Amygdala (tissue), 56 donors: ENCODE measurements at regions not wholly inside any gene's neighbourhood (a gene's known extent, or its start where the extent isn't known, plus 50 kb on each side); places are given as distances from the start of the nearest gene placed in this dataset.

ENCODE experiments used
- DNase-seq, 56 donors: peaks; one replicate each; lab custom pipeline; 2025; lab: John Stamatoyannopoulos, UW

DNA sequence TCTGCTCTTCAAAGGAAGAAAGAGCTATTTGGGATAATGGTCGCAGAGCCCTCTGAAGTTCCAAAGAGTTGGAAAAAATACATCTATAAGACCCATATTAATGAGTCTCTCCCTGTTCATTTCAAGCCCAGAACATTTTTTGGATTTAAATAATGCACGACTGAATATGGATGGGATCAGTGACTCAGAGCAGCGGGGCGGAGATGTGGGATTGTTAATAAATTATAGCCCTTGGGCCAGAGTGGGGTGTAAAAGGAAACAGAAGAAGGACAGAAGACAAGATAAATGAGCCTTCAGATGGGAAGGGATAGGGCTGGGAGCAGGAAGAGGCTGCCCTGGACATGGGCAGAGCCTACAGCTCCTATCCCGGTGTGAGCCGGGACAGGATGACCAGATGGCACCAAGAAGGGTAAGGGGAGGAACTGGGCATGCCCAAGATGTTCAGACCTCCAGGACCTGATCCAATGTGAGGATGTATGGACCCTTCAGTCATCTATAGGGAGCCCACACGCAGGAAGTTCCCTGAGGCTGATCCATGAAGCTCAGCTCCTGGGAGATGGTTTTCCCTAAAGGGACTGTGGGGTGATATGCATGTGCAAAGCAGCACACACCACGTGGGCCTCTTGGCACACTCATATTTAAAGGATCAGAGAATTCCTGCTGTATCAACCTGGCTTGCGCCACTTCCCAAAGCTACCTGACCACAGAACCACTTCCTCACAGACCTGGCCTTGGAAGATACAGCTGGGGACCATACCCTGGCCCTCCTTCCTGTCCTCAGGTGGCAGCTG is 96.1 kb upstream of the PLXNA4 start:
- no peak for DNase-seq

DNA sequence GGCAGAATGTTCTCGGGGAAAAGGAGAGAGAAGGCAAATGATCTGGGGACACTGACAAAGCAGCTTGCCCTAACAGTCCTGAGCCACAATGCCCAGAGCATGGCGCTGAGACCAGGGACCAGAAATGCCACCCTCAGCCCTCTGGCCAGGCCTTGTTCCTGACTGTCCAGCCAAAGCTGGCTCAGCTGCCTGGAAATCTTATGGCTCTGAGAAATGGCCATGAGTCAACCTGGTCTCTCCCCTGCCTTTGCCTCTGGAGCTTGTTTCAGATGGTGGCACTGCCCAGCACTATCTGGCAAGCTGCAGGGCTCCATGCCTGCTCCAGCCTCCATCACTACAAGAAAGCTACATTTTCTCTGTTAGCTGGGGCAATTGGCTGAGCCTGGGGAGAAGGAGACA is 90.5 kb upstream of the PLXNA4 start:
- no peak for DNase-seq

DNA sequence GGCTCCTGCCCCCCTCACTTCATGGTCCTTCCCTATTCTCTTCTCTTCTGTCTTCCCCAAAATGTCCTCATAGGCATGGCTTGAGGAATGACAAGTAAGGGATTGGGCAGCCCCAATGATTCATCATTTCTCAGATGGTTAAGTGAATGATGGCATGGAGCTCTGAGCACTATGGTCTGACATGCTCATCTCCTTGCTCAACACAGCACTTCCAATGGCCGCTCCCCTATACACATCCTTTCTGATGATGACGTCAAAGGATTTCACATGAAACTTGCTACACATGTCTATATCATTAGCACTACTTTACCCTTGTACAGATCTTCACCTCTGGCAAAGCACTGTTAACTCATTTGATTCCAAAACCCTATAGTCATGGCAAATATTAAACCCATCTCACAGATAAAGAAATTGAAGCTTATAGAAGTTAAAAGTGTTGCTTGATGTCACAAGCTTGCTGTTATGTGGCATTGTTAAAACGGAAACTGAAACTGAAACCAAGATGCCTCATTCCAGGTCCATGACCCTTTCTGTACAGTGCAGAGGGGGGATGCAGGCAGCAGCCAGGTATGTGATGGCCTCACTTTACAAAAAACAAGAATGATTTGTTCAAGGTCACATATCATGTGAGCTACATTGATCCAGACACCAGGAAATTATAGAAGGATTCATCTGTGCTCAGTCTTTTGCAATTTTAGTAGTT is 90.0 kb upstream of the PLXNA4 start:
- no peak for DNase-seq

- no peak for DNase-seq
Observed at GRCh38 chr7:132656846-132657776, 80.8 kb upstream of the PLXNA4 start.

DNA sequence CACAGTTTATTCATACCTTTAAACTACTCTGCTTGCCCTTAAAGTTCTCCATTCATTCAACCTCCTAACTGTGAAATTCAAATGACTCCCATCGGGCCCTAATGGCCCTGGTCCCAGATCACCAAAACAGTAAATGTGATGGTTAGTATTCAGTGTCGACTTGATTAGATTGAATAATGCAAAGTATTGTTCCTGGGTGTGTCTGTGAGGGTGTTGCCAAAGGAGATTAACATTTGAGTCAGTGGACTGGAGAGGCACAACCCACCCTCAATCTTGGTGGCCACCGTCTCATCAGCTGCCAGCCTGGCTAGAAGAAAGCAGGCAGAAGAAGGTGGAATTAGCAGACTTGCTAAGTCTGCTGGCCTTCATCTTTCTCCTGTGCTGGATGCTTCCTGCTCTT is 80.1 kb upstream of the PLXNA4 start:
- DNase-seq = no peak

DNA sequence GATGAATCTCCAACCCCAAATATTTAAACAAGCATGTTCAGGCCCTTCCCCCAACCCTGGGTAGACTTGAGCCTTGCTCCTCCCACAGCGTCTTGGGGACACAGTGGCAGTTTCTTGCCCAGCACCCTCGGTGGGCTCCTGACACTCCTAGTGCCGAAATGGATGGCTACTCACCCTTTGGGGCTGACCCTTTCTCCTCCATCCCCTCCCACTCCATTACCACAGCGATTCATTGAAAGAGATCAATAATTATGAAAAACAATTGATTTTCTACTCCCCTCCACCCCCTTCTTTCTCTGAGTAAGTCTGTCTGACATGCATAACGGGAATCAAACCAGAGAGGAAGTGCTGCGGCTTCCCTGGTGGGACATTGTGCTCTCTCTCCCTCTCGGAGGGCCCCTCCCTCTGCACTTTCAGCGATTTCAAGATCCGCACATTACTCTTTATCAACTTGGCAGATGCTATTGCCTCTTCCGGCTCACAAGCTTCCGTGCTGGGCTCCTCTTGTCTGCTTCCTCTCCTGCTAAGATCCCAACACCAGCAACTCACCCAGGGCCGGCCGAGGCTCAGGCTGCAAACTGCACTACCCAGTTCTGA is 79.0 kb upstream of the PLXNA4 start:
- DNase-seq = peak in 25 of 56 donors; percentile 2 to 47 (median 11)

GRCh38 chr7:132654150-132654549 is 77.9 kb upstream of the PLXNA4 start:
- DNase-seq = no peak

GRCh38 chr7:132653366-132653930 is 77.2 kb upstream of the PLXNA4 start:
- no peak for DNase-seq

DNA sequence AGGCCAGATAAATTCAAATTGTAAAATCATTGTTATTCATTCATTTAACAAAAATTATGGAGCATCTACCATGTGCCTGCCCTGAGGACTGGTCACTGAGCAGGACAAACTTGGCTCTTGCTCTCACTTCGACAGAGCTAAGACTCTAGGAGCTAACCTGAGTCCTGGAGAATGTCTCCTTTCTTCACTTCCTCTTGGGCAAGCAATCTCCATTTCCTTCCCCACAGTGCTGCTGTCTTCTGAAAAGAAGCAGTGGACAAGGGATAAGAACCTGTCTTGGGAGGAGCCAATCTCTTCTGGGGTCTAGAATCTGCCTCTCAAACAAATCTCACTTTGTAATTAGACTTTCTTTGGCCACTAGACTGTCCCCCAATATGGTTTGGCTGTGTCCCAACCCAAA is 76.2 kb upstream of the PLXNA4 start:
- no peak for DNase-seq

DNA sequence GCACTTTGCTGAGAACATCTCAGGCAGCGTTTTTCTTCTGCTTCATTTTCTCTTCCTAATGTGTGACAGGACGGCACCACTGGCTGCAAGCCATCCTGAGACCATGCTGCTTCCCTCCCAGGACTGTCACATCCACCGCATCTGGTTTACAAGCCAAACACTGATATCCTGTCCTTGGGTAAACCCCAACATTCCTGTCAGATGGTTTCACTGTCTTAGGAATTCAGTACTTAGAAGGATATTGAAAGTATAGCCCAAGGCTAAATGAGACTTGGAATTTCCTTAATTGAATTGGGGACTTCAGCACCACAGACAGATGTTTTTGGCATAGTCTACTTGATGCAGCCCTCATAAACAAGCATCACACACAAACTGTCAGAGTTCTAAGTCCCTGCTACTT is 74.2 kb upstream of the PLXNA4 start:
- DNase-seq = no peak

DNA sequence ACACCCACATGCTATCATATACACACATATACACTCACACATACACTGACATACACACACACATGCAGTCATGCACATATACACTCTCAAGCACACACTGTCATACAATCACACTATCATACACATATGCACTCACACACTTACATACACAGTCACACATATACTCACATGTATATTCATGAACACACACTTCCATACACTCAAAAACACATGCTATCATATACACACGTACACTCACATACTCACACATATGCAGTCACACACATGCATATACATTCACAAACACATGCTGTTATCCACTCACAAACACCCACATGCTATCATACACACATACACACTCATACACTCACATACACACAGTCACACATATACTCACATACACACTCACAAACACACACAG is 71.0 kb upstream of the PLXNA4 start:
- DNase-seq = no peak

- DNase-seq = no peak
Observed at GRCh38 chr7:132646052-132646451, 69.8 kb upstream of the PLXNA4 start.

- no peak for DNase-seq
Observed at GRCh38 chr7:132643302-132643701, 67.0 kb upstream of the PLXNA4 start.

DNA sequence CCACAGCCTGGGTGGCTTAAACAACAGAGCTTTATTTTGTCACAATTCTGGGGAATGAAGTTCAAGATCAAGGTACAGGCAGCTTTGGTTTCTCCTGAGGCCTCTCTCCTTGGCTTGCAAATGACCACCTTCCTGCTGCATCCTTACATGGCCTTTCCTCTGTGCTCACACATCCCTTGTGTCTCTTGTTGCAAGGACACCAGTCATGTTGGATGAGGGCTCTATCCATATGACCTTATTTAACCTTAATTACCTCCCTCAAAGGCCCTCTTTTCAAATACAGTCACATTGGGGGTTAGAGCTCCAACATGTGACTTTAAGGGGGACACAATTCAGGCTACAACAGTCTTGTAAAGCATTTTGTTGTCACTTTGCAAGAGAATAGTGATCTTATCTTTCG is 65.0 kb upstream of the PLXNA4 start:
- DNase-seq = no peak

- DNase-seq = no peak
Observed at GRCh38 chr7:132639983-132640382, 63.7 kb upstream of the PLXNA4 start.

DNA sequence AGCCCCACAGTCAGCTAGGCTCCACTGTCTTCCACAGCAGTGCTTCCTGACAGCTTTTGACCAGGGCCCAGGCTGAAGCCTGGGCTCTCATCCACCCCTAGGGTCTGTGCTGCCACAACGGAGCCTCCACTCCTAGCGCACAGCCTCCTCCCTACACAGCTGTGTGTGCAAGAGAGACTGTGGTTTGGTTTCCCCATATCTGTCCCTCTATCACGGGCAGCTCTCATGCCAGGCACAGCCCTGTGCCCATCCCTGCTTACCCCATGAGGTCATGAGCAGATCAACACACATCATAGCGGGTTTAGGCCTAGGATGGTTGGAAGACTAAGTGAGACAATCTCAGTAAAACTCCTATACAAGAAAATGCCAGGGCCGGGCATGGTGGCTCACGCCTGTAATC is 61.7 kb upstream of the PLXNA4 start:
- no peak for DNase-seq

DNA sequence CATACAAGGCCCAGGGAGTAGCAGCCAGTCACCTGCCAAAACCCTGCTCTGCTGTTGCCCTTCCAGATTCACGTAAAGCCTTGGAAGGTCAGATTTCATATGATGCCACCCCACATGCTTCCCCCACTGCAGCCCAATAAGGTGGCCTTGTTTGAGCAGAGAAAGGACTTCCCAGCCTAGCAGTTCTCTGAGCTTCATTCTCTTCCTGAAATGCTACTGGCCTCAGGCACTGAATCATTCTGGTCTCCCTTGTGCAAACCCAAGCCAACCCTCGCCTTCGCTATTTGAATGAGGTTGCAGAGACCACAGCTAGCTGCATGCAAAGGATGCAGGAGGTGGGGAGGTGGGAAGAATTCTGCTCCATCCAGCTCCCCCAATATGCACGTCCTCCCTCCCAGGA is 60.3 kb upstream of the PLXNA4 start:
- no peak for DNase-seq

DNA sequence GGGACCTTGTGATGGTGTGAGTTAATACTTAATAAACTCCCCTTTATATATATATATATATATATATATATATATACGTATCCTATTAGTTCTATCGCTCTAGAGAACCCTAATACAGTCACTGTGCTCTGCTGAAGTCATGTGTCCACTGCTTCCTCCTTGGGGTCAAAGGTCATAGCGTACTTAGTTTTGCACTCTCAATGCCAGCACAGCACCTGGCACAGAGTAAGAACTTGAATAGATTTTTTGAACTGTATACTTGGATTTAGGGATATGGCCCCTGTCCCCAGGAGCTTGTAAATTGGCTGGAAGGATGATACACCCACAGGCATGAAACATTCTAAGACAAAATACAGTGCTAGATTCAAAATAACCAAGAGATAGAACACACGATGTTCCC is 58.9 kb upstream of the PLXNA4 start:
- no peak for DNase-seq

DNA sequence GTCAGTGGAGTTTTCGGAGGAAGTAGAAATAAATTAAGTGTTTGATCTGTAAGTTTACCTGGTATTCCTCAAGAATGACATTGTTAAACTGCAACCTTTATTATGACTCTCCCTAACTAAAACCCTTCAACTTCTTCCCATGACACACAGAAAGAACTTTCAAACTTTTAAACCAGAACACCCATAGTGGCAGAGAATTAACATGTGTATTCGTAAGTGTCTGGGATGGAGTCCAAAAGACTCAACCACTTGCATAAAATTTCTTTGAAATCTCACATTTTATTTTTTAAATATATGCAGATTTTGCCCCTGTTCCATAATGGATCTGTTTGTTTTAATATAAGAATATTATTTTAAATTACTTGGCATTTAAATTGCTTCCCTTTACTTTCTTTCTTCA is 54.6 kb upstream of the PLXNA4 start:
- no peak for DNase-seq
